Neural crest cell (in vitro differentiated cells): ENCODE measurements at regions not wholly inside any gene's neighbourhood (a gene's known extent, or its start where the extent isn't known, plus 50 kb on each side); places are given as distances from the start of the nearest gene placed in this dataset.
A peak's percentile ranks its signal among the peaks of the same experiment; 100 is the strongest.

Experiments used
- DNase-seq: peaks from one replicate; pipeline ENCODE4 v3.0.0; 2021; ENCODE audit warnings: low read depth, mixed read lengths, low spot score
- H3K27ac Mint-ChIP-seq: one replicate; pipeline ENCODE4 v1.8.0; 2021; ENCODE audit warnings: mild to moderate bottlenecking, mixed read lengths; ENCODE audit not compliant: unreplicated experiment
- H3K27me3 Mint-ChIP-seq: 2 replicates; pipeline ENCODE4 v1.8.0; 2021; ENCODE audit warnings: low read depth, mild to moderate bottlenecking, mixed read lengths
- H3K36me3 Mint-ChIP-seq: 2 replicates; pipeline ENCODE4 v1.8.0; 2021; ENCODE audit warnings: low read depth, mild to moderate bottlenecking, mixed read lengths
- H3K4me1 Mint-ChIP-seq: 2 replicates; pipeline ENCODE4 v1.8.0; 2021; ENCODE audit warnings: mixed read lengths
- H3K4me3 Mint-ChIP-seq: one replicate; pipeline ENCODE4 v1.8.0; 2021; ENCODE audit warnings: mild to moderate bottlenecking, mixed read lengths
- H3K9me3 Mint-ChIP-seq: 2 replicates; pipeline ENCODE4 v1.8.0; 2021; ENCODE audit warnings: mixed read lengths
- TF ChIP-seq, protein P1 (sequence below): fragments of 200-600 bp; sonication (generic); conservative IDR thresholded peaks from 2 replicates; pipeline ENCODE4 v1.5.0; 2021; ENCODE audit warnings: antibody characterized with exemption, mild to moderate bottlenecking

- H3K27me3 Mint-ChIP-seq: peaks cover 2% of the 10 kb centered on the region
- H3K27ac Mint-ChIP-seq: no peak overlapping the region
- H3K36me3 Mint-ChIP-seq: peaks cover 4% of the 10 kb centered on the region
- DNase-seq: no peak
- H3K9me3 Mint-ChIP-seq: peaks cover 5% of the 10 kb centered on the region
- H3K4me3 Mint-ChIP-seq: no peak overlapping the region
- peaks cover 24% of the 10 kb centered on the region for H3K4me1 Mint-ChIP-seq
- TF ChIP-seq, protein P1, sequence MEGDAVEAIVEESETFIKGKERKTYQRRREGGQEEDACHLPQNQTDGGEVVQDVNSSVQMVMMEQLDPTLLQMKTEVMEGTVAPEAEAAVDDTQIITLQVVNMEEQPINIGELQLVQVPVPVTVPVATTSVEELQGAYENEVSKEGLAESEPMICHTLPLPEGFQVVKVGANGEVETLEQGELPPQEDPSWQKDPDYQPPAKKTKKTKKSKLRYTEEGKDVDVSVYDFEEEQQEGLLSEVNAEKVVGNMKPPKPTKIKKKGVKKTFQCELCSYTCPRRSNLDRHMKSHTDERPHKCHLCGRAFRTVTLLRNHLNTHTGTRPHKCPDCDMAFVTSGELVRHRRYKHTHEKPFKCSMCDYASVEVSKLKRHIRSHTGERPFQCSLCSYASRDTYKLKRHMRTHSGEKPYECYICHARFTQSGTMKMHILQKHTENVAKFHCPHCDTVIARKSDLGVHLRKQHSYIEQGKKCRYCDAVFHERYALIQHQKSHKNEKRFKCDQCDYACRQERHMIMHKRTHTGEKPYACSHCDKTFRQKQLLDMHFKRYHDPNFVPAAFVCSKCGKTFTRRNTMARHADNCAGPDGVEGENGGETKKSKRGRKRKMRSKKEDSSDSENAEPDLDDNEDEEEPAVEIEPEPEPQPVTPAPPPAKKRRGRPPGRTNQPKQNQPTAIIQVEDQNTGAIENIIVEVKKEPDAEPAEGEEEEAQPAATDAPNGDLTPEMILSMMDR: no peak
Observed at GRCh38 chr4:89439533-89439932, 131.9 kb upstream of the GPRIN3 start.

- H3K27ac Mint-ChIP-seq: no peak overlapping the region
- H3K4me3 Mint-ChIP-seq: no peak overlapping the region
- H3K9me3 Mint-ChIP-seq: peaks cover 5% of the 10 kb centered on the region
- peaks cover 2% of the 10 kb centered on the region for H3K36me3 Mint-ChIP-seq
- peaks cover 24% of the 10 kb centered on the region for H3K4me1 Mint-ChIP-seq
- H3K27me3 Mint-ChIP-seq: peaks cover 2% of the 10 kb centered on the region
- no peak for DNase-seq
- TF ChIP-seq, protein P1: peak; percentile 59
Observed at GRCh38 chr4:89438102-89438831, 130.7 kb upstream of the GPRIN3 start.

DNA sequence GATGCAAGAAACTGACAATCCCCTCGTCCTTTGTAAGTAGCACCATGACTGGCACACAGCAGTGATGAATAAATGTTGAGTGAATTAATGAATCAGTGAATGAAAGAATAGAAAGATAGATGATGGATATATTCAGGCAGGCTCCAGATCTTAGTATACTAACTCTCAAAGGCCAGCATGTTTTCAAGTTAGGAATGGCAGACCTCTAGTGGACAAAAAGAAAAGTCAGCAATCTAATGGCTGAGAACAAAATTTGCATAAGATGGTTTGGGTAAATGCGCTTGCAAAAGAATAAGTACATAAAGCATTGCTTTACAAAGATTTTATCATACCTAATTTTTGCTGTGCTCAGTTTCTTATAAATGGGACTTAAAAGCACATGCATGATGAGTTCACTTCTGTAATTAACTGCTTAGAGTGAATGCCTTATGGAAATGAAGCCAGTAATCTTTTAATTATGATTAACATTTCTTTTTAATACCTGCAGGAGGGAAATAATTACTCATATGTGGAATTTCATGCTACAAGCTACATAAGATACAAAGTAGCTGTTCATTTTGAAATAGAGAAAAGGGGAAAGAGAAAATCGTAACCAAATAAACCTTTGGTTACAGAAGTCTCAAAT lies 126.9 kb upstream of the GPRIN3 start:
- H3K9me3 Mint-ChIP-seq: no peaks in the 10 kb centered on the region
- no peaks in the 10 kb centered on the region for H3K36me3 Mint-ChIP-seq
- H3K27me3 Mint-ChIP-seq: peaks cover 2% of the 10 kb centered on the region

DNA sequence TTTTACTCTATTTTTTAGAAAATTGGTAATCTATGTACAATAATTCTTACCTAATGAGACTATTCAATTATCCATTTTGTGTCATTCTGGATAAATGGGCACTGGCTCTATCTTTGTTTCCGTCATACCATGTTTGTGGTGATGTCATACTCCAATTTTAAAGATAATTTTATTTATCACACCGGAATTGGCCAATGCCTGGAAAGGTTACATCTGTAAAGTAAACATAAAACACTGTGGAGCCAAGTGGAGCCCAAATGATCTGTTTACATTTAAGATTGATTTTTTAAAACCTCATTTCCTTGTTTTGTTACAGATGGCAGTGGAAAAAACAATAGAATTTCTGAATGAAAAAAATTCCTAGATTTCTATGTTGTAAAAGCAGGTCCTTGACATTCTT lies 120.2 kb upstream of the GPRIN3 start:
- peaks cover 6% of the 10 kb centered on the region for H3K9me3 Mint-ChIP-seq
- H3K36me3 Mint-ChIP-seq: no peaks in the 10 kb centered on the region
- DNase-seq: no peak
- no peak overlapping the region for H3K27ac Mint-ChIP-seq
- TF ChIP-seq, protein P1: no peak
- H3K4me1 Mint-ChIP-seq: peaks cover 3% of the 10 kb centered on the region
- no peak overlapping the region for H3K4me3 Mint-ChIP-seq
- H3K27me3 Mint-ChIP-seq: no peaks in the 10 kb centered on the region

More for the DNA sequence above, 126.9 kb upstream of the GPRIN3 start:
- no peak for DNase-seq
- TF ChIP-seq, protein P1: peak; percentile 80
- Mint-ChIP-seq H3K4me3 (no peak overlapping the region), H3K4me1 (peaks cover 15% of the 10 kb centered on the region), H3K27ac (no peak overlapping the region)

- no peak overlapping the region for H3K27ac Mint-ChIP-seq
- no peak for DNase-seq
- no peak overlapping the region for H3K4me3 Mint-ChIP-seq
- H3K4me1 Mint-ChIP-seq: peaks cover 8% of the 10 kb centered on the region
- no peaks in the 10 kb centered on the region for H3K27me3 Mint-ChIP-seq
- no peaks in the 10 kb centered on the region for H3K36me3 Mint-ChIP-seq
- TF ChIP-seq, protein P1: no peak
- H3K9me3 Mint-ChIP-seq: peaks cover 6% of the 10 kb centered on the region
Observed at GRCh38 chr4:89425023-89425422, 117.4 kb upstream of the GPRIN3 start.
